ENCODE measurements at regions not wholly inside any gene's neighbourhood (a gene's known extent, or its start where the extent isn't known, plus 50 kb on each side); places are given as distances from the start of the nearest gene placed in this dataset.

DNA sequence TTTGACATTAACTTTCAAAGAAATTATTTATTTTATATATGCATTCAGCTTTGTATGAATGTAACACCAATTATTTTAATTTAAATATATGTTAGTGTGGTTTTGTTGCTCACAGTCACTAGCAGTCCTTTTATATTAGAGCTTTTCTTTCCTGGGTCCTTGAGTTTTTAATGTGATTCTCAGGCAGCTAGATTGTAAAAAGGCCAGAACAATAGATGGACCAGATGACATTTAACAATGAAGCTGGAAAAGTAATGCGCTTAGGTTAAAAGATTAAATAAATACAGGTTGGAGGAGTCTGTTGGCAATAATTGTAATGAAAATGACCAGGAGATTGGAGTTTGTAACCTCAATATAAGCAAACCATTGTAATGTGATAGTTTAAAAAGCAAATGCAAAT is 171.1 kb downstream of the FTCDNL1 start:
- DNase-seq (ENCODE audit: insufficient read length, low spot score) (no peak), FAIRE-seq (no peak)
- TF ChIP-seq, protein P1, sequence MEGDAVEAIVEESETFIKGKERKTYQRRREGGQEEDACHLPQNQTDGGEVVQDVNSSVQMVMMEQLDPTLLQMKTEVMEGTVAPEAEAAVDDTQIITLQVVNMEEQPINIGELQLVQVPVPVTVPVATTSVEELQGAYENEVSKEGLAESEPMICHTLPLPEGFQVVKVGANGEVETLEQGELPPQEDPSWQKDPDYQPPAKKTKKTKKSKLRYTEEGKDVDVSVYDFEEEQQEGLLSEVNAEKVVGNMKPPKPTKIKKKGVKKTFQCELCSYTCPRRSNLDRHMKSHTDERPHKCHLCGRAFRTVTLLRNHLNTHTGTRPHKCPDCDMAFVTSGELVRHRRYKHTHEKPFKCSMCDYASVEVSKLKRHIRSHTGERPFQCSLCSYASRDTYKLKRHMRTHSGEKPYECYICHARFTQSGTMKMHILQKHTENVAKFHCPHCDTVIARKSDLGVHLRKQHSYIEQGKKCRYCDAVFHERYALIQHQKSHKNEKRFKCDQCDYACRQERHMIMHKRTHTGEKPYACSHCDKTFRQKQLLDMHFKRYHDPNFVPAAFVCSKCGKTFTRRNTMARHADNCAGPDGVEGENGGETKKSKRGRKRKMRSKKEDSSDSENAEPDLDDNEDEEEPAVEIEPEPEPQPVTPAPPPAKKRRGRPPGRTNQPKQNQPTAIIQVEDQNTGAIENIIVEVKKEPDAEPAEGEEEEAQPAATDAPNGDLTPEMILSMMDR (IDR thresholded peaks at IDR 0.05; ENCODE audit: insufficient read depth, missing control alignments) = no peak

DNA sequence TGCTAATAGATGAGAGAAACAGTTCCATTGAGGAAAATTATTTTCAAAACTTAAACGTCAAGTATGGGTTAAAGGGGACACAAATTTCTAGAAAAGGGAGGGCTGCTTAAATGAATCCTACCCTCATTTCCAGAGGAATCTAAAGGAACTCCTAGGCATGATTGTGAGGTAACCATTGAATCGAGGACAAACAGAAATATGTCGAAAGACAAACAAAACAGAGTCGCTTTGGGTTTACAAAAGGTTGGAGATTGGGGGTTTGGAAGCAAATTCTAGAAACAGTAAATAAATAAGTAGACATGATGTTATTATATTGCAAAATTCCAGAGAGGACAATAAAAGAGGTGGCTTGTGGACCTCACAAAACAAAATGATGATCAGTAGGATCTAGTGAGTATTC is 173.1 kb downstream of the FTCDNL1 start:
- TF ChIP-seq, protein P1 (IDR thresholded peaks at IDR 0.05; ENCODE audit: insufficient read depth, missing control alignments) = no peak
- FAIRE-seq = no peak
- DNase-seq (ENCODE audit: insufficient read length, low spot score) = no peak

DNA sequence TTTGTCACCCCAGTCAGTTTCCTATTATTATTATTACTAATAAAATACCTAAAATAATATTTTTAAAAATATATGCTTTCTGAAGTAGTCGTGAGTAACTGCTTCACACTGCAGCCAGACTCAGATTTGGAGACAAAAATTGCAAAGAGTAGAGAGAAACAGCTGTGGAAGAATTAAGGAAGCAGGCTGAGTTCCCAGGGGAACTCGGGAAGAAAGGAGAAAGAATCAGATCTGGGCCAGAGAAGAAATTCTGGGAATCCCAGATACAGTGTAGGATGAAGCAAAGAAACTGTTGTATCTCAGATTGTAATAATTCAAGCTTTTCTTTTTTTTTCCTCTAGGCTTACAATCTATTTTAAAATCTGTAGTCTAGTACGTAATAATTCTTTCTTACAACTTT is 182.3 kb downstream of the FTCDNL1 start:
- TF ChIP-seq, protein P1 (IDR thresholded peaks at IDR 0.05; ENCODE audit: insufficient read depth, missing control alignments) = no peak
- no peak for FAIRE-seq
- no peak for DNase-seq (ENCODE audit: insufficient read length, low spot score)

DNA sequence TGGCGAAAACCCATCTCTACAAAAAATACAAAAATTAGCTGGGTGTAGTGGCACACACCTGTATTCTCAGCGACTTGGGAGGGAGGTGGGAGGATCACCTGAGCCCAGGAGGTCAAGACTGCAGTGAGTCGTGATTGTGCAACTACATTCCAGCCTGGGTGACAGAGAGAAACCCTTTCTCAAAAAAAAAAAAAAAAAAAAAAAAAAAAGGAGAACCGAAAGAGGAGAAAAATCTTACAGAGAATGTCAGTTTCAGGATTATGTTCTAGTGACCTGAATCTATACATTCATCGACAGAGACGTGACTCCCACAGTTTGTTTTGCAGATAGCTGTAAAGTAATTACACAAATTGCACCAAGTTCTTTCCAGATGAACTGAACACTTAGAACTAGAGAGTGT is 187.8 kb downstream of the FTCDNL1 start:
- no peak for FAIRE-seq
- DNase-seq (ENCODE audit: insufficient read length, low spot score) = no peak

DNA sequence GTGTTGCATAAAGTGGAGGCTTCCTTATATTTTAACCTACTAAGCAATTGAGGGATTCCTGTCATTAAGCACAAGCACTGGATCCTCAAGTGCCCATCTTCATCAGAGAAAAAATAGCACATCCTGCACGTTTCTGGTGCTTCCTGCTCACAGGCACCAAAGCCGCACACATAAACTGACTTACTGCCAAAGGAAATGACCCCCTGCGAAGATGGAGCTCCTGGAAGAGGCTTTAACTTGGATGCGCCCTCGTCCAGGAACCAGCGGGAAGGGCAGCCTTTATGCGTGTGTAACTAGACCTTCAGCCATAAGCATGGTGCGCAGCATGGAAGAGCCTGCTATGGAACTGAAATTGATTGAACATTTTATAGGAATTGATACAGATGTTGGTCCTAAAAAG is 188.7 kb downstream of the FTCDNL1 start:
- FAIRE-seq (no peak), DNase-seq (ENCODE audit: insufficient read length, low spot score) (no peak)
- TF ChIP-seq, protein P1 (IDR thresholded peaks at IDR 0.05; ENCODE audit: insufficient read depth, missing control alignments) = no peak

More for the DNA sequence above, 187.8 kb downstream of the FTCDNL1 start:
- TF ChIP-seq, protein P1 (IDR thresholded peaks at IDR 0.05; ENCODE audit: insufficient read depth, missing control alignments) = no peak

DNA sequence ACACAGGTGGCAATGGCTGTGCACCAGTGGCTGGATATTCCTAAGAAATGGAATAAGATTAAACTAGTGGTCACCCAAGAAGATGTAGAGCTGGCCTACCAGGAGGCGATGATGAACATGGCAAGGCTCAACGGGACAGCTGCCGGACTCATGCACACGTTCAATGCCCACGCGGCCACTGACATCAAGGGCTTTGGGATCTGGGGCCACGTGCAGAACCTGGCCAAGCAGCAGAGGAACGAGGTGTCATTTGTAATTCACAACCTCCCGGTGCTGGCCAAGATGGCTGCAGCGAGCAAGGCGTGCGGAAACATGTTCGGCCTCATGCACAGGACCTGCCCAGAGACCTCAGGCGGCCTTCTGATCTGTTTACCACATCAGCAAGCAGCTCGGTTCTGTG is 190.8 kb downstream of the FTCDNL1 start:
- no peak for DNase-seq (ENCODE audit: insufficient read length, low spot score)
- FAIRE-seq = no peak
- TF ChIP-seq, protein P1 (IDR thresholded peaks at IDR 0.05; ENCODE audit: insufficient read depth, missing control alignments) = no peak

DNA sequence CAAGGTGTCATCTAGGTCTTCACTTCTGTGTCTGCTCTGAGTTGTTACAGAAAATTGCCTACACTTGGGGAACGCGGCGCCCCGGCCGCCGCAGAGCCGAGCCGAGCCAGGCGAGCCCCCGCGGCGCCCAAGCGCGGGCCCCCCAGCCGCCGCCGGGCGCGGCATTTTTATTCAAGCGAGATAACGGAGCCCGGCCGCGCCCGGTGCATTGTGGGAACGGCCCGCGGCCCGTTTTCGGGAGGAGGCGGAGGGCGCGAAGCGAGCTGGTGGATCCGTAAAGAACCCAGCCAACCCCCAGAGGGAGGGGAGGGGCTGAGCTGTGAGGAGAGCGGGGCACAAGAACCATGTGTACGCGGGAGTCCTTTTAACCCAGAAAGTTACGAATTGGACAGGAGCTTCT is 191.8 kb downstream of the FTCDNL1 start:
- FAIRE-seq (no peak), DNase-seq (ENCODE audit: insufficient read length, low spot score) (no peak)

More for the DNA sequence above, 191.8 kb downstream of the FTCDNL1 start:
- TF ChIP-seq, protein P1 (IDR thresholded peaks at IDR 0.05; ENCODE audit: insufficient read depth, missing control alignments) = no peak

All from D721Med (cell line).